ENCODE measurements at regions not wholly inside any gene's neighbourhood (a gene's known extent, or its start where the extent isn't known, plus 50 kb on each side); places are given as distances from the start of the nearest gene placed in this dataset.

DNA sequence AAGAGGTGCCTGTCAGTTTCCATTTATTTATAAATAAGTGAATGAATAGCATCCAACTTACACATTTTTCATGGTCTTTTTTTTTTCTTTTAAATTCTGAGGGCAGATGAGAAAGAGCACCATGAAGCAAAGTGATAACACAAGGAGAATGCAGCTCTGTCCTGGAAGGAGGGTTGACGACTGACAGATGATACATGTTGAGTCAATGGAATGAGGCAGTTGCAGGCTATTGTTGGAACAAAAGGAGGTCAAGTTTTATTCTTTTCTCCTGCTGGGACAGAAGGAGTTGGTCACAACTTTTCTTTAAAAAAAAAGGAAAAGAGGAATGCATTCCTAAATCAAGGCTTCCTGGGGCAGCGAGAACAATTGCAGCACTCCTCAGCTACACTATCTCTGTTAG is 119.9 kb upstream of the PLEKHG7 start:
- H3K9me3 Mint-ChIP-seq: peaks cover 9% of the 10 kb centered on the region
- CTCF ChIA-PET: interaction anchor here (0.6 to 0.7 kb wide), 2 partner anchors 372 to 1262 kb away, joined by 3 to 4 read pairs; no protein-coding TSS in a partner anchor
- no peak overlapping the region for H3K4me3 Mint-ChIP-seq

DNA sequence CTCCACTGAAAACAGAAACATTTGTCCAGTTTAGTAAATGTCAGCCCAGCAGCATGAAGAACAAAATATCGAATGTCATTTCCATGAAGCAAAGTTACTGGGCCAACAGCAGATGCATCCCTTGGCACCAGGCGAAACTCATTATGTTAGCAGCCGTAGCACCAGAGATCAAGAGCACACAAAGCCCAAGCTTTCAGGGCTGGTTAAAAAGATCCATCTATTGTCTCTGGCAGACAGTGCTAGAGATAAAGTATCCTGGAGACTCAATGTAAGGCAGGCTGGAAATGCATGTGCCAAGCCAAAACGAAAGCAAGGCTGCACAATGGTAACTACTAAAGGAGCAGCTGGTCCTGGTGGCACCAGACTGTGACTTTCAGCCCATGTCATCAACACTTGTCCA is 120.3 kb upstream of the PLEKHG7 start:
- H3K4me1 Mint-ChIP-seq: no peaks in the 10 kb centered on the region

More for the DNA sequence above, 119.9 kb upstream of the PLEKHG7 start:
- H3K27ac Mint-ChIP-seq: no peak overlapping the region
- H3K4me1 Mint-ChIP-seq: no peaks in the 10 kb centered on the region
- H3K27me3 Mint-ChIP-seq: no peaks in the 10 kb centered on the region
- peaks cover 1% of the 10 kb centered on the region for H3K36me3 Mint-ChIP-seq
- DNase-seq: no peak

DNA sequence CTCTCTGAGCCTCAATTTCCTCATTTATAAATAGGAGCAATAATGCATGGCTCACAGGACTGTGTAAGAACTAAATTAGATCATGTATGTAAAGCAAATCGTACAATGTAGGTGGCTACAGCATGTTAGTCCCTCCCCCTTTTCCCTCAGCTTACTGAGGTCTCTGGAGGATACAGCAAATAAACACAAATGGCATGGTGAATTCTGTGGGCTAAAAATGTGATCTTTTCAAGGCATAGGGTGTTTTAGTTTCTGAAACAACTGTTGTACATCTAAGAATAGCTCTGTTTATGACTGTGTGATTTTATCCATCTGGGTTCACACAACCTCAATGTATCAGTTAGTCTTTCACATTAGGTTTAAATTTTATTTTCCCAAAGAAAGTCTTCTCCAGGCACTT is 121.2 kb upstream of the PLEKHG7 start:
- Mint-ChIP-seq H3K4me1 (no peaks in the 10 kb centered on the region), H3K27me3 (no peaks in the 10 kb centered on the region), H3K27ac (no peak overlapping the region), H3K4me3 (no peak overlapping the region), H3K9me3 (peaks cover 10% of the 10 kb centered on the region), H3K36me3 (peaks cover 1% of the 10 kb centered on the region)
- DNase-seq: no peak
- CTCF ChIA-PET: no interaction called here

More for the DNA sequence above, 120.3 kb upstream of the PLEKHG7 start:
- peaks cover 1% of the 10 kb centered on the region for H3K36me3 Mint-ChIP-seq
- no peak overlapping the region for H3K27ac Mint-ChIP-seq
- CTCF ChIA-PET: no interaction called here
- peaks cover 7% of the 10 kb centered on the region for H3K9me3 Mint-ChIP-seq
- no peak for DNase-seq
- no peaks in the 10 kb centered on the region for H3K27me3 Mint-ChIP-seq
- H3K4me3 Mint-ChIP-seq: no peak overlapping the region

DNA sequence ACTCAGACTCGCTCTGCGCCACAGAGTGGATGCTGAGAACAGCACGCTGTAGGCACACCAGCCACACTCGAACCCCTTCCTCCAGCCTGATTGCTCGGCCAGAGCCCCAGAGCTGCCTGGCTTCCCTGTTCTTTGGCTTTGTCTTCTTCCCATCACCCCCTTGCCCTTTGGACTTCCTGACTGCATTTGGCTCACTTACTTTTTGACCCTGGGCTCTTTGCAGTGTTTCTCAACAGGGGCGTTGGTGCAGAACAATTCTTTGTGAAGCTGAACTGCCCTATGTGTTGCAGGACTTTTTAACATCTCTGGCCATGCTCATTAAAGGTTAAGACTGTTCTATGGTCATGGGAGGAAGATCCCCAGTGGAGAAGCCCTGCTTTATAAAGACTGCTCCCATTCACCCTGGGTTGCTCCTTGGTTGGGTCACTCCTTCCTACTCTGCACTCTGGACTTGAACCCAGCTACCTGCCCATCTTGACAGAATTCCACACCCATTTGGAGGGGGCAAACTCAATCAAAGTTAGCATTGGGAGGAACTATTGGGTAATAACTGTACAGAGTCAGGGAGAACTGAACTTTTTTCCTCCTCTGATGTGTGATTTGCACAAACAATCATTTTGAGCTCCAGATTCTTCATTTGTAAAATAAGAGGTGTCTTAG is 127.7 kb upstream of the PLEKHG7 start:
- CTCF ChIA-PET: interaction anchor here (0.5 to 2.2 kb wide), 7 partner anchors 18 to 79 kb away, joined by 3 to 22 read pairs (median 3); no protein-coding TSS in a partner anchor
- Mint-ChIP-seq H3K9me3 (peaks cover 6% of the 10 kb centered on the region), H3K36me3 (no peaks in the 10 kb centered on the region), H3K27ac (no peak overlapping the region), H3K27me3 (no peaks in the 10 kb centered on the region), H3K4me1 (peaks cover 4% of the 10 kb centered on the region), H3K4me3 (no peak overlapping the region)
- no peak for DNase-seq

DNA sequence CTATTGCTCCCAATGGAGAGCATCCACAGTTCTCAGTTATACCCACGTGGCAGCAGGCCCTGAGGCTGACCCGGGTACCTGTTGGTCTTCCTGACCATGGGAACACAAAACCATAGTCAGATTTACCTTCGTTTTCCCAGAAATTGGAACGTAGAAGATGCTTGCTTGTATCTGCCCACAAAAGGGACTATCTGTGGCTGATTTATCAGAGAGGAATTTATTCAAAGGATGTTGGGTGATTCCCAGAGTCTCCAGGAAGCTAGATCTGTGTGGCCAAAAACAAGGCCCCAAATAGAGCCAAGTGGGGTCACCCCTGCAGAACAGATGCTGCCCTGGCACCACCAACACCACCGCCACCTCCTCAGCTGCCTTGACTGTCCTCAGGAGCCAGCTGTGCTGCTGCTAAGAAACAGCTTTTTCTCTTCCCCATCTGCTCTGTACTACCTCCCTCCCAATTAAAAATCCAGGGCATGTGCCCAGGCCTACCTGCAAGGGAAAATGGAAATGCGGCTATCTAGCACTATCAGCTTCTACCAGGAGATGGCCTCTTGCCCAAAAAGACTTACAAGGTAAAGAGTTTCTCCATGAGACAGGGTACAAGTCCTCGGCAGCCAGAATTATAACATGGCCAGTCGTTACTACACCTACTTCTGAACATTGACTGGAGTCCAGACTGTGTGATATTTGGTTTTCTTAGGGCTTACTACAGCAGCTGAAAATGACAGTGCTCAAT is 128.6 kb upstream of the PLEKHG7 start:
- no peaks in the 10 kb centered on the region for H3K36me3 Mint-ChIP-seq
- no peaks in the 10 kb centered on the region for H3K27me3 Mint-ChIP-seq
- peaks cover 6% of the 10 kb centered on the region for H3K9me3 Mint-ChIP-seq
- DNase-seq: no peak
- no peak overlapping the region for H3K4me3 Mint-ChIP-seq
- H3K27ac Mint-ChIP-seq: no peak overlapping the region
- CTCF ChIA-PET: interaction anchor here (0.6 to 2.2 kb wide), 5 partner anchors 18 to 1192 kb away, joined by 3 to 22 read pairs (median 3); no protein-coding TSS in a partner anchor
- H3K4me1 Mint-ChIP-seq: peaks cover 4% of the 10 kb centered on the region

DNA sequence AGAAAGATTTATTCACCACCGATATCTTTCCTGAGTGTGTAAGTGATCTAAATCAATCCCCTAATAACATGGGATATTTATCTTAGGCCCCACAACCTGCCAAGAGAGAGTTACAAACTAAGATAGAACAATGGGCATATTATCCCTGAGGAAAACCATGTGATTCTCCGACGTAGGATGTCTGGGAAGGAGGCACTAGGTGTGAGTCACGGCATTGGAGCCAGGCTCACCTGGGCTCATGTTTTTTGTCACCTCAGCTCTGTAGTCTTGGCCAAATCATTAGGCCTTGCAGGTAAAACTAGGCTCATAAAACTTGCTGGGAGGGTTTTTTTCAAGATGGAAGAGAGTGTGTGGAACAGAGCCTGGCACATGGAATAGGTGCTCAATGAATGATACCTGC is 129.7 kb upstream of the PLEKHG7 start:
- peaks cover 6% of the 10 kb centered on the region for H3K9me3 Mint-ChIP-seq
- H3K27me3 Mint-ChIP-seq: no peaks in the 10 kb centered on the region
- no peak overlapping the region for H3K27ac Mint-ChIP-seq
- CTCF ChIA-PET: interaction anchor here (0.6 to 0.8 kb wide), 2 partner anchors 63 to 1089 kb away, joined by 3 read pairs; no protein-coding TSS in a partner anchor
- H3K36me3 Mint-ChIP-seq: no peaks in the 10 kb centered on the region
- H3K4me1 Mint-ChIP-seq: peaks cover 7% of the 10 kb centered on the region
- H3K4me3 Mint-ChIP-seq: no peak overlapping the region
- no peak for DNase-seq

DNA sequence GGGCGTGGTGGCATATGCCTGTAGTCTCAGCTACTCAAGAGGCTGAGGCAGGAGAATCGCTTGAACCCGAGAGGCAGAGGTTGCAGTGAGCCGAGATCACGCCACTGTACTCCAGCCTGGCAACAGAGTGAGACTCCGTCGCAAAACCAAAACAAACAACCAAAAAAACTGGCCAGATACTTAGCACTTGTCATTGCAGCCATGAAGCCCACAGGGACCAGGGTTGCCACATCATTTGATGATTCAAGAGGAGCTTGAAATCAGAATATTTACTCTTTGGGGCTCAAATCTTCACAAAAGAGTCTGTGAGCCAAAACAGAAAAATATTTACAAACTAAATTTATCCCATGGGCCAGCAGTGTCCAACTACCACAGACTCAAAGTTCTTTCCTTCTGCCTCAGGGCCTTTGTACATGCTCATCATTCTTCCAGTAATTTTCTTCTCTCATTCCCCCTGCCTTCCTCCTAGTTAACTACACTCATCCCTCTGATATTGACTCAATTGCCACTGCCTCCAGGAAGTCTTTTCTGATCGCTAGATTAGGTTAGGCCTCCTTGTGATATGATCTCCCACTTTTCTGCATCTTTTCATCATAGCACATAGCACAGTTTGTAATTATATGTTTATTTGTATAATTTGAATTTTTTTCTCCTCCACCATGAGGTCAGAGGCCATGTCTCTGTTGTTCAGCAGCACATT is 130.8 kb upstream of the PLEKHG7 start:
- Mint-ChIP-seq H3K27me3 (no peaks in the 10 kb centered on the region), H3K27ac (no peak overlapping the region), H3K9me3 (peaks cover 6% of the 10 kb centered on the region), H3K4me1 (peaks cover 14% of the 10 kb centered on the region), H3K36me3 (peaks cover 5% of the 10 kb centered on the region), H3K4me3 (no peak overlapping the region)
- CTCF ChIA-PET: interaction anchor here (0.8 to 4.3 kb wide), 7 partner anchors 8 to 1211 kb away, joined by 3 to 54 read pairs (median 5); no protein-coding TSS in a partner anchor
- DNase-seq: no peak

DNA sequence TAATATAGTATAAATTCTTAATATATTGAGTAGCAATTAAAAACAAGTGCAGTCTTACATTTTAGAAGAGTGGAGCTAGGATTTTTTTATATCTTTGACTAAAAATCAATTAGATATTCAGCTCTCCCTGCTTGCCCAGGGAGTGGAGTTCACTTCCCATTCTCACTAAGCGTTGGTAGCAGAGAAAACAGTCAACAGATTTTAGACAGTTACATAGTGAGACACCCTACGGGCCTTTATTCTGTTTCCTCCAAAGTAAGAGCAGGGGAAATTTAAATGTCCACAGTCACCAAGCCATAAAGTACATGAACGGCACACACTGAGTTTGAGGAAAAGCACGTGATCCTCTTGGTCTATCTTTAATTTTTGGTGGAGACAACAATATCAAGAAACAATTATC is 131.6 kb upstream of the PLEKHG7 start:
- Mint-ChIP-seq H3K27me3 (no peaks in the 10 kb centered on the region), H3K4me3 (no peak overlapping the region), H3K4me1 (peaks cover 23% of the 10 kb centered on the region), H3K9me3 (peaks cover 4% of the 10 kb centered on the region), H3K36me3 (peaks cover 11% of the 10 kb centered on the region), H3K27ac (no peak overlapping the region)
- no peak for DNase-seq
- CTCF ChIA-PET: interaction anchor here (0.9 to 4.3 kb wide), 11 partner anchors 67 to 1190 kb away, joined by 3 to 54 read pairs (median 6); no protein-coding TSS in a partner anchor

DNA sequence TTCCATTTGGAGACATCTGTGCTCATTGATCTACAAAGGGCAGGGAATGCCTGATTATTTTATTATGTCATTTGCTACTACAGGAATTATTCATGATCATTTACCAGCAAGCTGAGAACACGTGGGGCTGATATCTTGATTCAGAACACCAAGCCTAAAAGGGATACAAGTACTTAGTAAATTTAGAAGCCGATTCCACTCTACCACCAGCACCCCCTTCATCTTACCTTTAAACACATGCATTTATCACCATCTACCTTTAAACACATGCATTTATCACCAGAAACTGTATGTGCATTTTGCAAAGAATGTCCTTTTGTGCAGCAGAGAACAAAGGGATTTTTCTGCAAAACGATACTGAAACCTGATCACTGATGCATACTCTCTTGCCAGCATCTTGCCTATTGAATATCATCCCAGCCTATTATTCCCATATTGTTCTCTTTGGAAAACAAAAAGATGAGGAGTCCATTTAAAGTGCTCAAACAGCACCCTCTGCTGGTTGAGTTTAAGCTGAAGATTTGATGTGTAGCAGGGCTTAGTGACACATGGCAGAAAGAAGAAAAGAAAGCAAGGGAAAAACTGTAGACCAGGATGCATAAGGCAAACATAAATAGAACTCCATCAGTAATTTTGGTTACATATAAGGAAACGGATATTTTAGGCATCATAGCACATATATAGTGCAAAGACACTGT is 132.6 kb upstream of the PLEKHG7 start:
- CTCF ChIA-PET: interaction anchor here (0.6 to 4.3 kb wide), 19 partner anchors 9 to 1189 kb away, joined by 3 to 54 read pairs (median 5); partner anchors contain the start of gene BTG1
- H3K36me3 Mint-ChIP-seq: peaks cover 16% of the 10 kb centered on the region
- H3K27me3 Mint-ChIP-seq: no peaks in the 10 kb centered on the region
- H3K4me1 Mint-ChIP-seq: peaks cover 25% of the 10 kb centered on the region
- H3K27ac Mint-ChIP-seq: no peak overlapping the region
- no peak overlapping the region for H3K4me3 Mint-ChIP-seq
- peaks cover 9% of the 10 kb centered on the region for H3K9me3 Mint-ChIP-seq
- peak; percentile 60 for DNase-seq

DNA sequence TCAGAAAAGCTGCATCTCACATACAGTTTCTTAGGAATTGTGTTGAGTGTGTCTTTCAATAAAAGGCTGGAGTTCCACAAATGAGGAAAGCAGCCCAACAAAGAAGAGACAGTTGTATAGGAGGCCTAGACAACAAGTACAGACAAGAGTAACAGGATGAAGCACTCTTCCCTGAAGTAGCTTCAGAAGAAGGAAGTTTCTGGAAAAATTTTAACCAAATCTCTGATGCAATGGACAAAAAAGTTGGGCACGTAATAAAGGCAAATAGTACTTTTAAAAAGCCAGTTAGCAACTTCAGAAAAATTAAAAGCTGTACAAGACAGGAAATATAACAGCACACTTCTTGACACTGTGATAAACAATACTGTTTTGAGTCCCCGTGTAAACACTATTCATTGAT is 134.1 kb upstream of the PLEKHG7 start:
- Mint-ChIP-seq H3K27ac (no peak overlapping the region), H3K9me3 (peaks cover 13% of the 10 kb centered on the region), H3K4me1 (peaks cover 23% of the 10 kb centered on the region), H3K4me3 (no peak overlapping the region), H3K36me3 (peaks cover 20% of the 10 kb centered on the region), H3K27me3 (no peaks in the 10 kb centered on the region)
- DNase-seq: no peak
- CTCF ChIA-PET: interaction anchor here (0.8 to 4.3 kb wide), 9 partner anchors 11 to 1187 kb away, joined by 3 to 54 read pairs (median 5); no protein-coding TSS in a partner anchor

DNA sequence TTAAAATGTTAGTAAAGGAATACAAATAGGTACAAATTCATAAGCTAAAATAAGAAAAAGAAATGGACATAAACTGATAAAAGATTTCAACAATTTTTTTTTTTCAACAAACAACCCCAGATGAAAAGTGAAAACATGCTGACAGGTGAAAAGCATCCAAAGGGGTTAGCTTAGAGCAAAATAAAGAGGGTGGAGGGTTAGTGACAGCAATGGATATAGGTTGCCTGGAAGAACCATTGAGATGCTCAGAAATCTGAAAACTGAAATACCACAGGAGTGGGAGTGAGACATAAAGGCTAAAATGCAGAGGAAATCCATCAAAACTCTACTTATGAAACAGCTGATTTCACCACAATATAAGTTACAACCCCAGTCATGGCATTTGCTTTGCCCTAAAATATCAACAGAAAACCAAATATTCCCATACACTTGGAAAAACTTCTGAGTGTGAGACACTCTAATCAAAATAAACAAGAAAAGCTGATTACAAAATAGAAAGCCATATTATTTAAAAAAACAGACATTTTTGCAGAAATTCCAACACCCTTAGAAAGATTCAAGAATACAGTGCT is 136.3 kb upstream of the PLEKHG7 start:
- CTCF ChIA-PET: interaction anchor here (0.6 to 0.8 kb wide), 3 partner anchors 66 to 158 kb away, joined by 3 to 5 read pairs (median 3); no protein-coding TSS in a partner anchor
- Mint-ChIP-seq H3K27ac (no peak overlapping the region), H3K4me1 (peaks cover 26% of the 10 kb centered on the region), H3K4me3 (no peak overlapping the region), H3K27me3 (no peaks in the 10 kb centered on the region), H3K36me3 (peaks cover 20% of the 10 kb centered on the region), H3K9me3 (peaks cover 18% of the 10 kb centered on the region)
- DNase-seq: no peak

DNA sequence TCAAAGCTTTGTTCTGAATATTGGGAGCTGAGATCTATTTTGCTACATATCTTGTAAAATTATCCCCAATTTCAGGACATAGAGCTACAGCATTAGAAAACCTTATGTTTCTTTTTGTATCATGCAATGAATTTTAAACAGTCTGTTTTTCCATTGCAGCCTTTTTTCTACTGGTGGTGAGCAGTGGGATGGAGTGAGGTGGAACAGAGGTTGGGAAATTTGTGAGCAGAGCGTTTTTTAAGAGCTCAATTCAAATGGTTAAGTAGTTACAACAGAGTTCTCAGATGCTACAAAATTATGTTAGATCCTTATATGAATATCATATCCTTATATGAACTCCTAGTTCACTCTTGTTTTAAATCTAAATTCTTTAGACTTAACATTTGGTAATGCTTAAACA is 139.0 kb upstream of the PLEKHG7 start:
- CTCF ChIA-PET: interaction anchor here (0.9 to 1.8 kb wide), 2 partner anchors 8 to 1181 kb away, joined by 4 to 5 read pairs; no protein-coding TSS in a partner anchor
- Mint-ChIP-seq H3K36me3 (peaks cover 30% of the 10 kb centered on the region), H3K4me3 (no peak overlapping the region), H3K27me3 (no peaks in the 10 kb centered on the region), H3K4me1 (peaks cover 29% of the 10 kb centered on the region), H3K9me3 (peaks cover 29% of the 10 kb centered on the region), H3K27ac (no peak overlapping the region)
- DNase-seq: no peak

DNA sequence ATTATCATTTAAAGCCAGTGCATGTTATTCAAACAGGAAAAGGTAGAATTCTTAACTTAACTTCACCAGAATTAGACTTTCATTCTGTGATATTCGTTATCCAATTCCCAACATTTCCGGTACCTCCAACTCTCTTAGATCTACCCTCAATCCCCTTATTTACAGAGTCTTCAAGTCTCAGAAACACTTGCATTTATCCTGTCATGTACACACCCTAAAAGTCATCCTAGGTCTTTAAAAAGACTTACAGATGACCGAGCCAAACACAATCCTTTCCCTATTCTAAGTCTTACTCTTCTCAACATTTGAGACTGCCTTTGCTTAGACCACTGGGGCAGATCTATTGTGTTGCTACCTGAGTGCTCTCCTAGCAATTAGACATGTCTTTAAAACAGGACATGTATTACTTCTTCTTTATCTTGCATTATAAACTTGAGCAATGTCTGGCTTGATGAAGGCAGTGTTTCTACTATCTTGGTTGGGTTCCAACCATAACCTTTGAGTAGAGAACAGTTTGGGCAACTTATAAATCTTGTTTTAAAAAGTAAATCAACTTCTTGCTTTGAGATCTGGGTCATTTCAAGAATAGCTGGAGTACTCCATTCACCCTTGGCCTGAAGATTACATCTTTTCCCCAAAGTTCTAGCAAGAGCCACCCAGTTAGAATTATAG is 140.6 kb upstream of the PLEKHG7 start:
- Mint-ChIP-seq H3K27ac (no peak overlapping the region), H3K9me3 (peaks cover 29% of the 10 kb centered on the region), H3K4me3 (no peak overlapping the region), H3K4me1 (peaks cover 35% of the 10 kb centered on the region), H3K27me3 (no peaks in the 10 kb centered on the region), H3K36me3 (peaks cover 30% of the 10 kb centered on the region)
- CTCF ChIA-PET: interaction anchor here (1.2 kb wide), 1 partner anchor 353 kb away, joined by 4 read pairs; no protein-coding TSS in a partner anchor
- no peak for DNase-seq

Data from activated naive CD4-positive, alpha-beta T cell treated with anti-CD3 and anti-CD28 coated beads, Interleukin-2, amount 10 ng/mL, durations not matched to agents 7 days and 5 days (primary cell).